ENCODE measurements at regions not wholly inside any gene's neighbourhood (a gene's known extent, or its start where the extent isn't known, plus 50 kb on each side); places are given as distances from the start of the nearest gene placed in this dataset.

DNA sequence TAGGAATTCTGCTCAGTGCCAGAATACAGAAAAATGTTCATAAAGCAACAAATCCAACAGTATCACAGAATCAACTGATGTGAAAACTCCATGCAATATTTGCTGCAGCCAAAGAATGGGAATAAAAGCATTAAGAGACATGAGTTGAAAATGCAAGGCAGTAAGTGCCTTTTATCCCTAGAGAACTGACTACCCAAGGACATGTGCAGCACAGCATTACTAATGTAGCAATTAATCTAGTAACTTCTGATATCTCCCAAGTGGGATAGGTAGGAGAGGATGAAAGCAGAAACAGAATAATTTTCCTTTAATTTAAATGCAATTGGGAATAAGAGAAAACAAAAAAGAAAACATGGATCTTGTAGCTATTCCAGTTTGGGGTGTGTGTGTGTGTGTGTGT is 497.5 kb upstream of the CBLB start:
- no peaks in the 10 kb centered on the region for H3K4me1 ChIP-seq (ENCODE audit: control insufficient read depth in 1 of 2, insufficient read depth in 1 of 2, low read depth in 1 of 2, low read length in 1 of 2)

DNA sequence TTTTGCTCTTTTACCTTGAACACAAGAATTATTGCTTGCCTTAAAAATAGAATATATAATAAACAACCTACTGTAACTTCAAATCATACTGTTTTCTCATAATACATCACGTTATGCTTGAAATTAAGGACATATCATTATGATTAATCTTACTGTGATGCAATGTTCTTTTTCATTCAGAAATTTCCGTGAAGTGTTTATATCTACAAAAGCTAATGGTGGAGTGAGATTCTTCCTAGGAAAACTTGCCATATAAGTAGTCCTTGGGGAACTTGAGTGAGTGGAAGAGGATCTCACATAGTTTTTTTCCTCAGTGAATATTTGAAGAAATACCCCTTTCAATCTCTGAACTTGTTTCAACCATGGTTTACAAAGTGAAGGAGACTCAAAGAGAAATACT is 498.7 kb upstream of the CBLB start:
- no peaks in the 10 kb centered on the region for H3K27me3 ChIP-seq
- no peak overlapping the region for H3K27ac ChIP-seq
- H3K4me3 ChIP-seq (ENCODE audit: low read depth in 1 of 2, low read length in 1 of 2): no peak overlapping the region
- H3K4me1 ChIP-seq (ENCODE audit: control insufficient read depth in 1 of 2, insufficient read depth in 1 of 2, low read depth in 1 of 2, low read length in 1 of 2): no peaks in the 10 kb centered on the region
- H3K36me3 ChIP-seq: no peaks in the 10 kb centered on the region
- H3K9me3 ChIP-seq: no peaks in the 10 kb centered on the region
- TF ChIP-seq, protein P1, sequence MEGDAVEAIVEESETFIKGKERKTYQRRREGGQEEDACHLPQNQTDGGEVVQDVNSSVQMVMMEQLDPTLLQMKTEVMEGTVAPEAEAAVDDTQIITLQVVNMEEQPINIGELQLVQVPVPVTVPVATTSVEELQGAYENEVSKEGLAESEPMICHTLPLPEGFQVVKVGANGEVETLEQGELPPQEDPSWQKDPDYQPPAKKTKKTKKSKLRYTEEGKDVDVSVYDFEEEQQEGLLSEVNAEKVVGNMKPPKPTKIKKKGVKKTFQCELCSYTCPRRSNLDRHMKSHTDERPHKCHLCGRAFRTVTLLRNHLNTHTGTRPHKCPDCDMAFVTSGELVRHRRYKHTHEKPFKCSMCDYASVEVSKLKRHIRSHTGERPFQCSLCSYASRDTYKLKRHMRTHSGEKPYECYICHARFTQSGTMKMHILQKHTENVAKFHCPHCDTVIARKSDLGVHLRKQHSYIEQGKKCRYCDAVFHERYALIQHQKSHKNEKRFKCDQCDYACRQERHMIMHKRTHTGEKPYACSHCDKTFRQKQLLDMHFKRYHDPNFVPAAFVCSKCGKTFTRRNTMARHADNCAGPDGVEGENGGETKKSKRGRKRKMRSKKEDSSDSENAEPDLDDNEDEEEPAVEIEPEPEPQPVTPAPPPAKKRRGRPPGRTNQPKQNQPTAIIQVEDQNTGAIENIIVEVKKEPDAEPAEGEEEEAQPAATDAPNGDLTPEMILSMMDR (IDR thresholded peaks at IDR 0.05): no peak

More for the DNA sequence above, 497.5 kb upstream of the CBLB start:
- H3K4me3 ChIP-seq (ENCODE audit: low read depth in 1 of 2, low read length in 1 of 2): no peak overlapping the region
- H3K9me3 ChIP-seq: no peaks in the 10 kb centered on the region
- TF ChIP-seq, protein P1 (IDR thresholded peaks at IDR 0.05): no peak
- H3K36me3 ChIP-seq: no peaks in the 10 kb centered on the region
- no peaks in the 10 kb centered on the region for H3K27me3 ChIP-seq
- no peak overlapping the region for H3K27ac ChIP-seq

- TF ChIP-seq, protein P1 (IDR thresholded peaks at IDR 0.05): no peak
- Histone ChIP-seq H3K4me1 (ENCODE audit: control insufficient read depth in 1 of 2, insufficient read depth in 1 of 2, low read depth in 1 of 2, low read length in 1 of 2) (no peaks in the 10 kb centered on the region), H3K27me3 (no peaks in the 10 kb centered on the region), H3K9me3 (no peaks in the 10 kb centered on the region), H3K4me3 (ENCODE audit: low read depth in 1 of 2, low read length in 1 of 2) (no peak overlapping the region), H3K36me3 (no peaks in the 10 kb centered on the region), H3K27ac (no peak overlapping the region)
These were observed 502.6 kb upstream of the CBLB start for GRCh38 chr3:106371221-106371970.

DNA sequence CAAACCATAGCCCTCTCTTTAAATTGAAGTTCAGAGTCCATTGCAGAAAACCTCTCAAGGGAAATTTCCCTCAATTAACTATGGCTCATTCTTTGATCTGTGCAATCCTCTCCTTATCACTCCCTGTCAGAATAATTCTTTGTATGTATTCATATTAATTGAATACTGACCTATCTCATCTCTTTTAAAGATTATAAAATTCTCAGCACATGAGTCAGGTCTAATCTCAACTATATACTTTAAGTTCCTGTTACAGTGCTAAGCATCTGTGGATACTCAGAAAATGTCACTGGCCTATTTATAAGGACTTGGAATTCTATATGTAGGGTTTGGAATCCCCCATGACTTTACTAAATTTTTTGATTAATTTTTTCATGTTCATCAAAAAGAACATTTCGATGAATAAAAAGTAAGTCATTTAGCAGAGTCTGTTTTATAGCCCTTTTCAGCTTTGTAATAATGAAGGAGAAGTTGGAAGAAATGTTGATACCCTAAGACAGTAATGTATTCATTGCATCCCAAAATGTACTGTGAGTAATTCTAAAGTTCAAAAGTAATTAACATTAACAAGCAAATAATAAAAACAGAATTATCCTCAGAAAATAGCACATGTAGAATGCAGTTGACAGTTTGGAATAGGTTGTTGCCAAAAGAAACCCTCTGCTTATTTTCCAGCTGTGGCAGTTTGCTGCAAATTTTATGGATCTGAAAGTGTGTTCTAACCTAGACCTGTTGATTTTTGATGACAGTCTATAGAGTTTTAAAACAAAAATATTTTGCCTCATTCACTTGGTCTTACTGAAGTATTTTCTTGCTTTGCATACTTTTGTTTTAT is 503.4 kb upstream of the CBLB start:
- H3K9me3 ChIP-seq: no peaks in the 10 kb centered on the region
- H3K4me3 ChIP-seq (ENCODE audit: low read depth in 1 of 2, low read length in 1 of 2): no peak overlapping the region
- no peaks in the 10 kb centered on the region for H3K36me3 ChIP-seq
- H3K27ac ChIP-seq: no peak overlapping the region
- no peaks in the 10 kb centered on the region for H3K27me3 ChIP-seq
- no peaks in the 10 kb centered on the region for H3K4me1 ChIP-seq (ENCODE audit: control insufficient read depth in 1 of 2, insufficient read depth in 1 of 2, low read depth in 1 of 2, low read length in 1 of 2)
- TF ChIP-seq, protein P1 (IDR thresholded peaks at IDR 0.05): no peak

DNA sequence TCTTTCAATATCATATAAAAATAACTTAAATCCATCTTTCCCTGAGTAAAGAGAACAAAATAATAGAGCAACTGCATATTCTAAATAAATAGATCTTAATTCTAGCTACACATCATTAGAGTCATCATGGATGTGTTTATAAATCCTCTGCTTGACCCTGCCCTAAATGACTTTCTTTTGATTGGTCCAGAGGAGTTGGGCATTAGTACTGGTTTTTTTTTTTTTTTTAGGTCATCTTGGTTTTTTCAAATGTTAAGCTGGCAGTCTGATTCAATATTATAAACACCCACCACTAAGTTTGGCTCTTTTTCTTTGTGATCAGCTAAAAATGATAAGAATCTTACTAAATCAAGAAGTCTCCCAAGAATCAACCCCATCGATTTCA is 504.0 kb upstream of the CBLB start:
- Histone ChIP-seq H3K4me3 (ENCODE audit: low read depth in 1 of 2, low read length in 1 of 2) (no peak overlapping the region), H3K27me3 (no peaks in the 10 kb centered on the region), H3K27ac (no peak overlapping the region), H3K9me3 (no peaks in the 10 kb centered on the region), H3K4me1 (ENCODE audit: control insufficient read depth in 1 of 2, insufficient read depth in 1 of 2, low read depth in 1 of 2, low read length in 1 of 2) (no peaks in the 10 kb centered on the region), H3K36me3 (no peaks in the 10 kb centered on the region)
- TF ChIP-seq, protein P1 (IDR thresholded peaks at IDR 0.05): no peak

All from neutrophil (primary cell).